Activated T-helper 1 cell treated with anti-CD3 and anti-CD28 coated beads, Interleukin-2, amount 50 U/mL, for 16 hours (primary cell): ENCODE measurements at regions not wholly inside any gene's neighbourhood (a gene's known extent, or its start where the extent isn't known, plus 50 kb on each side); places are given as distances from the start of the nearest gene placed in this dataset.

Experiments used
- DNase-seq, 2 donors: peaks; one replicate each; pipeline ENCODE4 v3.0.0-alpha.2; 2020; ENCODE audit warnings: low read depth in 1 of 2, low spot score in 1 of 2

GRCh38 chr17:77376795-77377709, 236.3 kb downstream of the SEC14L1 start:
- no peak for DNase-seq

DNA sequence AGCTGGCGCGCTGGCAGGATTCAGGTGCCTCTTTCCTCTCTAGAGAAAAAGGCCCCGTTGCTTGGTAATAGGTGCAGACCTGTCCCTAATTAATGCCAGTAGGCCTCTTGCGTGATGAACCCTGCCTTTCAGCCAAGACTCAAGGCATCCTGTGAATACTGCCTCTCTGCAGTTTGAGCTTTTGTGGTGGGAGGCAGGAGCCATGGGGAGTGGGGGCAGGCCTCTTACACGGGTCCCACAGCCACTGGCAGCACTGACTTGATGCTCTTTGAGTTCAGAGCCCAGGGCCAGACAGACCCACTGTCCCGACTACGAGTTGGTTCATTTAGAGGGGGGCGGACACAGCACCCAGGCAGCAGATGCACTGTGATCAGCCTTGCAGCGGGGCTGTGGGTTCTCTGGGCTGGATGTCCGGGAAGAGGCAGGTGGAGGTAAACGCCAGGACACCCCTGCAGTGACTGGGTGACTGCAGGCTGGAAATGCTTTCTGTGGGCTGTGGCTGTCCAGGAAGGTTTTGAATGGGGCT, 237.0 kb downstream of the SEC14L1 start:
- no peak for DNase-seq

- no peak for DNase-seq
Observed at GRCh38 chr17:77378318-77379064, 237.7 kb downstream of the SEC14L1 start.

GRCh38 chr17:77379065-77379428, 238.3 kb downstream of the SEC14L1 start:
- no peak for DNase-seq

DNA sequence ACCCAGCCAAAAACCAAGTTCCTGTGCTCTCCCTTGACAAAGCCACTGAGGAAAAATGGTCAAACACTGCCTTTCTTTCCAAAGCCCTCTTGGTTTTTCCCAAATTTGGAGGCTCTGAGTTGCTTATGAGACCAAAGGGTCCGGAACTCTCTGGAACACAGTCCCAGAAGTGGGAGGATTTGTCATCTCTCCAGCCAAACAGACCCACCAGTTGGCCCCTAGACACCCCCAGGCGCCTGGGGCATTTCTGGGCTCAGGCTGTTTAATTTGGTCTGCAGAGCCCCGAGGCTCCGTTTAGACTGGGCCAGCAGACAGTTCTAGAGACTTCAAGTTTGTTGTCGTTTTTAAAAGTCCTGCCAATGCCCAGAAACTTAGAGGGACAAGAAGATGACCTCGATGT, 239.1 kb downstream of the SEC14L1 start:
- no peak for DNase-seq

- DNase-seq, result no peak
Observed at GRCh38 chr17:77380395-77381184, 239.8 kb downstream of the SEC14L1 start.

DNA sequence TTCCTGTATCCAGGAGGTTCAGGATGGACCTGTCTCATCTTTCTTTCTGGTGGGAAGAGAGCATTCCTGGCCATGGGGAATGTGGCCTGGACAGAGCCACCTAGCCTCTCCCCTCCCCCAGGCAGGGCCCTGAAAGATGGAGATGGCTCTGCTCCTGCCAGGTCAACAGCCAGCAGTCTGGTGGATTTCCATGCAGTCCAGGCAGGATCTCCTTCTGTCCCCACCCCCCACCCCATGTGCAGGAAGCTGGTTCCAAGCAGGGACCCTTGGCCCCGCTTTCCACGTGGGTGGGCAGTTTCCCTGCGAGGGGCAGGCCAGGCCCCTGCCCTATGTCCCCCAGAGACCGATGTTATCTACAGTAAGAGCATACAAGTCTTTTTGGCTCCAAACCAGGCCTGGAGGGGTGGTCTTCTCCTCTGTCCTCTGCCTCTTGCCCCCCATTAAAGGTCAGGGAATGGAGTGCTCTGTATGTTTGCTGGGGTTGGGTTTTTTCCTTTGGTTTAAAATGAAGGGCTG, 240.5 kb downstream of the SEC14L1 start:
- no peak for DNase-seq

DNA sequence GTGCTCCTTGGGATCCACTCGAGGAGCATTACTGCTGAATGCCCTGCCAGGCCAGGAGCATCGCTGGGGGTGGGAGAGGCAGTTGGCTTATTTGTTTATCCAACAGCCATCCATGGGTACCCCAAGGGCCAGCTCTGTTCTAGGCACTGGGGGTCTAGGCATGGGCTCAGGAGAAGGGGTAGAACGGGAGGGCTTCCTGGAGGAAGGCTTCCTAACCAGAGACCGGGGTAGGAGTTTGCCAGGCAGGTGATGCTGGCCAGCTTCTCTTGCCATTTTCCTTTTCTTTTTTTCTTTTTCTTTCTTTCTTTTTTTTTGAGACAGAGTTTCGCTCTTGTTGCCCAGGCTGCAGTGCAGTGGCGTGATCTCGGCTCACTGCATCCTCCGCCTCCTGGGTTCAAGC, 241.0 kb downstream of the SEC14L1 start:
- no peak for DNase-seq

DNA sequence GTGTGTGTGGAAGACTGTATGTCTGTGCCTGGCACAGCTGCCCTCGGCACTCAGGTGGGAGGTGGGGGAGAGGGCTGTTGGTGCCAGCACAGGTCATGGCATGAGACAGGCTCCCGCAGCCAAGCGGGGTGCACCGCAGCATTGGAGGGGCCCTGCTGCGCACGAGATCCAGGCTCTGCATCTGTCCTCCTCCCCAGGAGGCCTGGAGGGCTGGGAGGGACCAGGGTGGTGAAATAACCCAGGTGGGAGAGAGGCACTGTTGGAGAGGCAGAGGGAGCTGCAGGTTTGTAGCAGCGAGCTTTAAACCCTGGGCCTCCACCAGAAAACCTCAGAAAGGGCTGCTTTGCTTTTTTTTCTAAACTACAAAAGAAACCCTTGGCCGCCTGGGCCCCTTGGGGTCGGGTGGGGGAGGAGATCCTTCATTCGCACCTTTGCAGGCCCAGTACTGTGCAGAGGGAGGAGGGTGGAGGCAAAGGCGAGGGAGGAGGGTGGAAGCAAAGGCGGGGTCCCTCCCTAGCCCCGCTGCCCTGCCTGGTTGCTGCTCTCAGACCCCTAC, 241.7 kb downstream of the SEC14L1 start:
- DNase-seq, result peak in 1 of 2 donors; percentile 31

GRCh38 chr17:77382966-77383612, 242.3 kb downstream of the SEC14L1 start:
- no peak for DNase-seq

DNA sequence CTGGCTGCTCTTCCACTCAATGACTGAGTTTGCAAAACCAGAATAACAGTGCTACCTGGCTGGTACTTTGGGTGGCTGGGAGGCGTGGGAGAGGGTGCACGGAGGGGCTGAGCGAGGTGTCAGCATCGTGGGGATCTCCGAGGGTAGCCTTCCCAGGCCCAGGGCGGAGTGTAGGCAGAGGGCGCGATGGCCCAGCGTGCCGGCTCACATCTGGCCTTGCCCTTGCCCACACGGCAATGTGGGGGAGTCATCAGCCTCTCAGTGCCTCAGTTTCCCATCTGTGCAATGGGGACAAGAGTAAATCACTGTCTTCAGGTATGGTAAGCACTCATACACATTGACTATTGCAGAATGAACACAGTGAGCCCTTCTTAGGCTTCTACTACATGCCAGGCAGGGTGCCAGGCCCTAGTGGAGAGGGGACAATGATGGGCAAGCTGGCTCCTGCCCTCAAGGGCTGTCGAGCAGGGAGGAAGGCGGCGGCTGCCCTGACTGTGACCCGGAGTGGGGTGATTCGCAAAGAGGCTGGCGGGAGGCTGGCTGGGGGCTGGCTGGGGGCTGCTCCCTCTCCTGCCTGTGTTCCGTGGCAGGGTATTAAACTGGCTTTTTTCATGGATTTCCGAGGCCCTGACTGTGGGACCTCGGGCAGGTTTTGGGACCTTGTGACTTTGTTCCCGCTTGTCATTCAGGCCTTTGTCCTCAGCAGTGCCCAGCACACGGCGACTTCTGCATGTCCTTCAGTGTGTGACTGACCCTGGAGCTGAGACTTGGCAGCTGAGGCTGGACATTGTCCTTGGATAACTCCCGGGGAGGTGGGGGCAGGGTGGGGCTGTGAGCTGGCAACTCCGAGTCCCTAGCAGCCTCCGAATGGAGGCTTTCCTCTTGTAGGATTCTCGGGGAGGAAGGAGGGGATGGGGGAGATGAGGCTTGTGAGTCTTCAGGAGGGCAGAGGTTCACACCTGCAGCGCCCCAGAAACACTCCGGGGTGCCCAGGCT, 243.1 kb downstream of the SEC14L1 start:
- no peak for DNase-seq

GRCh38 chr17:77385750-77386501, 245.2 kb downstream of the SEC14L1 start:
- no peak for DNase-seq

- no peak for DNase-seq
Observed at GRCh38 chr17:77386502-77387192, 245.9 kb downstream of the SEC14L1 start.

- DNase-seq, result no peak
Observed at GRCh38 chr17:77387891-77388290, 247.1 kb downstream of the SEC14L1 start.

DNA sequence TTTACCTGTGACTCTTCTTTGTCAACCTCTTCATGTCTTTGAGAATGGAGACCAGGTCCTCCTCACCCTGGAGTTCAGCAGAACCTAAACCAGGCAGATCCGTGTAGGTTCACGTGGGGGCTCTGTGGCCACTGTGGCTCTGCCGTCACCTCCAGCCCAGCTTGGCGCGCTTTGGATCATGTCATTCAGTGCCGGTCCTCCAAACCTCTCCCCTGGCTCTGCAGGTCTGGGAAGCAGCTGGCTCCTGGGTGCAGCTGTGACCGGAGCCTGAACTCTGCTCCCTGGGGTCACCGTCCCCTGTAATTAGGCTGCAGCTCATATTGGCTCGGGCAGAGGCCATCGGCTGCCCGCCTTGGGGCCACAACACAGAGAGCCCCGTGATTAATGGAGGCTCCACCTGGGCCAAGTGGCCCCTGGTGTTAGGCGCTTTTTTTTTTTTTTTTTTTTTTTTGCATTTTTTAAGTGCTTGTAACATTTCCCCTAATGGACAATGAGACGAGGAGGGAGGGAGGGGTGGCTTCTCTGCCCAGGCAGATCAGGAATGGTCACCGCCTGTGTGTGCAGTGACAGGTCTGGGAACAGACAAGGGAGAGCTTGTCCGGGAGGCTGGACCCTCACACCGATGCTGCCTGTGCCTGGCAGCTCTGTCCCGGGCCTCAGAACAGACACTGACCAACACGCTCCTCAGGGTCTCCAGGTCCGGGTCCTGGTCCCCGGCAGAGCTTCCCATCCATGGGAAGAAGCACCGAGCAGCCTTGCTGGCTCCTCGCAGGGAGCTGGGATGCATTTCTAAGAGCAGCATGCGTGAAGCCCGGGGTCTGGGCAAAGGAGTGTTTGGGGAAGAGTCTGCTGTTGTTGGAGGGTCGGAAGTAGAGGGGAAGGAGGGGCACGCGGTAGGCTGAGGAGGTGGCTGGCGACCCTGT, 247.9 kb downstream of the SEC14L1 start:
- no peak for DNase-seq

DNA sequence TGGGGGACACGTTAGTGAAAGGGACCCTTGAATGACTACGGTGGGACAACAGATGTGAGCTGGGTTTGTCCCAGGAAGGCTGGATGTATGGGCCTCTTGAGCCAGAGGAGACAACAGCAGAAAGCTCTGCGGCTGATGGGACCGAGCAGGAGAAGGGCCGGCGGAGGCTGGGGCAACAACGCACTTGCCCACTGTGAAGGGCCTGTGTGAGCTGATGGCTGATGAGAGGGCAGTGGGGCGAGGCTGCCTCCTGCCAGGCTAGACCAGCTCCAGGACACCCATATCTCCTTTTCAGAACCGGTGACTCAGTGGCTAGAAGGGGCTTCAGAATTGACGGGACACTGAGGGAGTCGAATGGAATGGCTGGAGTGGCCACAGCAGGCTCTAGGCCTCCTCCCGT, 250.1 kb downstream of the SEC14L1 start:
- no peak for DNase-seq
